ENCODE measurements at regions not wholly inside any gene's neighbourhood (a gene's known extent, or its start where the extent isn't known, plus 50 kb on each side); places are given as distances from the start of the nearest gene placed in this dataset.

- H4K20me1 ChIP-seq (ENCODE audit: insufficient read depth, low read length), result no peaks in the 10 kb centered on the region
- TF ChIP-seq EZH2 (IDR thresholded peaks at IDR 0.05; ENCODE audit: borderline replicate concordance, low read depth, low read length, severe bottlenecking) (no peak), CTCF (IDR thresholded peaks at IDR 0.05; ENCODE audit: borderline replicate concordance, extremely low read depth, low read length, poor library complexity, severe bottlenecking) (no peak)
- H3K4me1 ChIP-seq (ENCODE audit: insufficient read depth, low read length), result no peaks in the 10 kb centered on the region
- H3K9me3 ChIP-seq (ENCODE audit: insufficient read depth, low read length, severe bottlenecking), result no peaks in the 10 kb centered on the region
- H3K4me3 ChIP-seq (ENCODE audit: low read depth in 1 of 2, low read length in 2 of 2), result no peak overlapping the region
- no peak overlapping the region for H3K9ac ChIP-seq (ENCODE audit: low read depth, low read length)
- no peak overlapping the region for H3K27ac ChIP-seq (ENCODE audit: low read length)
- no peak for ATAC-seq (ENCODE audit: insufficient read depth, low read depth)
- no peak overlapping the region for H2AFZ ChIP-seq (ENCODE audit: low read depth, low read length)
- H3K36me3 ChIP-seq (ENCODE audit: insufficient read depth, low read length), result no peaks in the 10 kb centered on the region
- no peak for DNase-seq
- no peaks in the 10 kb centered on the region for H3K27me3 ChIP-seq (ENCODE audit: insufficient read depth, low read length, poor library complexity)
- H3K4me2 ChIP-seq (ENCODE audit: insufficient read depth, low read length), result no peak overlapping the region
- no peaks in the 10 kb centered on the region for H3K79me2 ChIP-seq (ENCODE audit: insufficient read depth, low read length)
These were observed 617.8 kb downstream of the LTN1 start for GRCh38 chr21:28374881-28375280.

- Histone ChIP-seq H3K79me2 (ENCODE audit: insufficient read depth, low read length) (no peaks in the 10 kb centered on the region), H3K27me3 (ENCODE audit: insufficient read depth, low read length, poor library complexity) (no peaks in the 10 kb centered on the region), H2AFZ (ENCODE audit: low read depth, low read length) (no peak overlapping the region), H3K4me3 (ENCODE audit: low read depth in 1 of 2, low read length in 2 of 2) (no peak overlapping the region), H3K27ac (ENCODE audit: low read length) (no peak overlapping the region), H3K4me2 (ENCODE audit: insufficient read depth, low read length) (no peak overlapping the region), H3K9me3 (ENCODE audit: insufficient read depth, low read length, severe bottlenecking) (no peaks in the 10 kb centered on the region), H3K4me1 (ENCODE audit: insufficient read depth, low read length) (no peaks in the 10 kb centered on the region), H3K36me3 (ENCODE audit: insufficient read depth, low read length) (no peaks in the 10 kb centered on the region), H4K20me1 (ENCODE audit: insufficient read depth, low read length) (no peaks in the 10 kb centered on the region), H3K9ac (ENCODE audit: low read depth, low read length) (no peak overlapping the region)
- no peak for DNase-seq
- TF ChIP-seq CTCF (IDR thresholded peaks at IDR 0.05; ENCODE audit: borderline replicate concordance, extremely low read depth, low read length, poor library complexity, severe bottlenecking) (no peak), EZH2 (IDR thresholded peaks at IDR 0.05; ENCODE audit: borderline replicate concordance, low read depth, low read length, severe bottlenecking) (no peak)
- no peak for ATAC-seq (ENCODE audit: insufficient read depth, low read depth)
These were observed 621.0 kb downstream of the LTN1 start for GRCh38 chr21:28371713-28372112.

GRCh38 chr21:28359300-28359699, 633.4 kb downstream of the LTN1 start:
- Histone ChIP-seq H3K4me3 (ENCODE audit: low read depth in 1 of 2, low read length in 2 of 2) (no peak overlapping the region), H3K4me1 (ENCODE audit: insufficient read depth, low read length) (no peaks in the 10 kb centered on the region), H3K79me2 (ENCODE audit: insufficient read depth, low read length) (no peaks in the 10 kb centered on the region), H3K9ac (ENCODE audit: low read depth, low read length) (no peak overlapping the region), H4K20me1 (ENCODE audit: insufficient read depth, low read length) (no peaks in the 10 kb centered on the region), H3K27me3 (ENCODE audit: insufficient read depth, low read length, poor library complexity) (no peaks in the 10 kb centered on the region), H3K27ac (ENCODE audit: low read length) (no peak overlapping the region), H3K9me3 (ENCODE audit: insufficient read depth, low read length, severe bottlenecking) (no peaks in the 10 kb centered on the region), H3K36me3 (ENCODE audit: insufficient read depth, low read length) (no peaks in the 10 kb centered on the region), H3K4me2 (ENCODE audit: insufficient read depth, low read length) (no peak overlapping the region), H2AFZ (ENCODE audit: low read depth, low read length) (no peak overlapping the region)
- ATAC-seq (ENCODE audit: insufficient read depth, low read depth), result no peak
- TF ChIP-seq EZH2 (IDR thresholded peaks at IDR 0.05; ENCODE audit: borderline replicate concordance, low read depth, low read length, severe bottlenecking), result no peak
- TF ChIP-seq CTCF (IDR thresholded peaks at IDR 0.05; ENCODE audit: borderline replicate concordance, extremely low read depth, low read length, poor library complexity, severe bottlenecking), result no peak
- no peak for DNase-seq

- Histone ChIP-seq H3K79me2 (ENCODE audit: insufficient read depth, low read length) (no peaks in the 10 kb centered on the region), H3K9ac (ENCODE audit: low read depth, low read length) (no peak overlapping the region), H3K4me1 (ENCODE audit: insufficient read depth, low read length) (no peaks in the 10 kb centered on the region), H3K27me3 (ENCODE audit: insufficient read depth, low read length, poor library complexity) (no peaks in the 10 kb centered on the region), H4K20me1 (ENCODE audit: insufficient read depth, low read length) (no peaks in the 10 kb centered on the region), H3K4me2 (ENCODE audit: insufficient read depth, low read length) (no peak overlapping the region), H3K27ac (ENCODE audit: low read length) (no peak overlapping the region), H2AFZ (ENCODE audit: low read depth, low read length) (no peak overlapping the region), H3K4me3 (ENCODE audit: low read depth in 1 of 2, low read length in 2 of 2) (no peak overlapping the region), H3K9me3 (ENCODE audit: insufficient read depth, low read length, severe bottlenecking) (no peaks in the 10 kb centered on the region), H3K36me3 (ENCODE audit: insufficient read depth, low read length) (no peaks in the 10 kb centered on the region)
- no peak for DNase-seq
- no peak for ATAC-seq (ENCODE audit: insufficient read depth, low read depth)
- TF ChIP-seq EZH2 (IDR thresholded peaks at IDR 0.05; ENCODE audit: borderline replicate concordance, low read depth, low read length, severe bottlenecking) (no peak), CTCF (IDR thresholded peaks at IDR 0.05; ENCODE audit: borderline replicate concordance, extremely low read depth, low read length, poor library complexity, severe bottlenecking) (no peak)
These were observed 634.0 kb downstream of the LTN1 start for GRCh38 chr21:28358702-28359101.
